K562 (cell line): ENCODE measurements at regions not wholly inside any gene's neighbourhood (a gene's known extent, or its start where the extent isn't known, plus 50 kb on each side); places are given as distances from the start of the nearest gene placed in this dataset.

Experiments
- ATAC-seq: fragments of 200-7000 bp; cut with Tn5 transposase; 3 replicates; pipeline ENCODE4 v1.9.1; 2020; ENCODE audit warnings: moderate library complexity
- BruUV-seq: library from RNA; stranded (reverse); fragments of 400-500 nt; replicated peaks from 2 replicates; lab custom pipeline; 2021; lab: Mats Ljungman, UMichigan
- CTCF ChIA-PET: fragments of 300-600 bp; formaldehyde crosslinking; extraction: SDS; loops from one replicate; lab custom pipeline; 2021; ENCODE audit warnings: low intra/inter-chr PET ratio; lab: Yijun Ruan, JAX
- POLR2A ChIA-PET: fragments of 300-600, 350-650 bp; sonication (Branson Sonifier 250); formaldehyde crosslinking; extraction: SDS; loops from one replicate; lab custom pipeline; 2021; ENCODE audit warnings: antibody characterized with exemption, inconsistent platforms; lab: Yijun Ruan, JAX
- DNase-seq, 4 experiments: peaks; one replicate each; pipeline versions ENCODE4 v3.0.0 to v3.0.0-alpha.2; 2011 to 2018; ENCODE audit warnings: low spot score in 3 of 4, mixed read lengths in 3 of 4; ENCODE audit errors: extremely low read depth in 1 of 4
- FAIRE-seq: peaks from 2 replicates; lab custom pipeline; 2011; peaks lifted over from hg19 to GRCh38; lab: Jason Lieb, UNC
- H2AFZ ChIP-seq: 2 replicates; pipeline ENCODE4 v1.6.0; 2011; ENCODE audit warnings: low read depth, low read length, control low read depth, inconsistent platforms
- H3K27ac ChIP-seq: fragments of 200-600 bp; 3 replicates; pipeline ENCODE4 v1.8.0; 2011; ENCODE audit warnings: low read depth, mild to moderate bottlenecking, control low read depth, inconsistent platforms, low read length, moderate library complexity, mixed read lengths; ENCODE audit errors: extremely low read depth
- H3K27me3 ChIP-seq, 2 experiments: fragments of 300-600 bp in 1 of 2; 2 replicates in 1 of 2; 3 replicates in 1 of 2; pipeline versions ENCODE4 v1.6.0 to v1.8.0; 2011; ENCODE audit warnings: inconsistent platforms in 2 of 2, low read length in 2 of 2, mild to moderate bottlenecking in 1 of 2, mixed read lengths in 1 of 2, moderate library complexity in 1 of 2; ENCODE audit not compliant: control insufficient read depth in 2 of 2, insufficient read depth in 2 of 2
- H3K36me3 ChIP-seq: fragments of 300-600 bp; 3 replicates; pipeline ENCODE4 v1.8.0; 2011; ENCODE audit warnings: mild to moderate bottlenecking, low read length, inconsistent platforms; ENCODE audit not compliant: control insufficient read depth, insufficient read depth
- H3K4me1 ChIP-seq, 2 experiments: fragments of 200-600 bp in 1 of 2; replicated peaks in 1 of 2; 2 replicates in 1 of 2; 3 replicates in 1 of 2; pipeline versions ENCODE4 v1.5.1 to v1.8.0; 2011; ENCODE audit warnings: inconsistent platforms in 2 of 2, low read length in 2 of 2, mild to moderate bottlenecking in 1 of 2, mixed read lengths in 1 of 2, moderate library complexity in 1 of 2; ENCODE audit not compliant: control insufficient read depth in 2 of 2, insufficient read depth in 2 of 2
- H3K4me2 ChIP-seq: 2 replicates; pipeline ENCODE4 v1.6.1; 2011; ENCODE audit warnings: low read length, control low read depth, inconsistent platforms, mixed read lengths; ENCODE audit not compliant: insufficient read depth
- H3K4me3 ChIP-seq: fragments of 200-600 bp; sonication (generic), shearing (Covaris generic); 2 replicates; pipeline ENCODE4 v1.5.1; 2016; ENCODE audit warnings: control low read depth, inconsistent platforms
- H3K79me2 ChIP-seq: fragments of 200-600 bp; 3 replicates; pipeline ENCODE4 v1.8.0; 2011; ENCODE audit warnings: low read length, inconsistent platforms; ENCODE audit not compliant: control insufficient read depth, insufficient read depth
- H3K9ac ChIP-seq, 2 experiments: 2 replicates each; pipeline versions ENCODE4 v1.6.0 to v1.6.1; 2011; ENCODE audit warnings: low read depth in 2 of 2, low read length in 2 of 2, control low read depth in 1 of 2, inconsistent platforms in 1 of 2, mild to moderate bottlenecking in 1 of 2, mixed read lengths in 1 of 2; ENCODE audit not compliant: insufficient read depth in 1 of 2
- H3K9me1 ChIP-seq: one replicate; pipeline ENCODE4 v1.6.0; 2011; ENCODE audit warnings: inconsistent platforms, mild to moderate bottlenecking, low read length, moderate library complexity; ENCODE audit not compliant: control insufficient read depth, insufficient read depth
- H3K9me3 ChIP-seq: replicated peaks from 2 replicates; pipeline ENCODE4 v1.5.1; 2011; ENCODE audit warnings: low read depth, low read length, inconsistent platforms; ENCODE audit not compliant: control insufficient read depth, insufficient read depth
- H4K20me1 ChIP-seq: replicated peaks from 2 replicates; pipeline ENCODE4 v1.6.1; 2011; ENCODE audit warnings: low read length, inconsistent platforms, mixed read lengths; ENCODE audit not compliant: control insufficient read depth, insufficient read depth
- CBX2 ChIP-seq: fragments of 200-600 bp; sonication (generic); IDR thresholded peaks from one replicate; pipeline ENCODE4 v1.6.1; 2012; ENCODE audit warnings: mild to moderate bottlenecking, low read length, inconsistent platforms; ENCODE audit not compliant: insufficient read depth, poor library complexity, severe bottlenecking
- MBD1 ChIP-seq: fragments of 250-450 bp; sonication (Bioruptor Pico); IDR thresholded peaks from 2 replicates; pipeline ENCODE4 v1.8.0; 2022; ENCODE audit warnings: inconsistent platforms
- NR3C1 ChIP-seq: sonication (generic); formaldehyde crosslinking; IDR thresholded peaks from 2 replicates; pipeline ENCODE4 v1.8.1; 2022; ENCODE audit warnings: missing genetic modification reagents
- PRPF4 ChIP-seq: fragments of 200-400 bp; formaldehyde crosslinking; IDR thresholded peaks from one replicate; pipeline ENCODE4 v1.6.1; 2017; ENCODE audit warnings: low read length, low read depth, mild to moderate bottlenecking; ENCODE audit not compliant: insufficient read depth, poor library complexity, severe bottlenecking
- ZC3H8 ChIP-seq: fragments of 450-650 bp; IDR thresholded peaks from 2 replicates; pipeline ENCODE4 v1.6.1; 2017
- ZNF124 ChIP-seq: sonication (generic); formaldehyde crosslinking; IDR thresholded peaks from 2 replicates; pipeline ENCODE4 v1.8.1; 2022; ENCODE audit warnings: missing genetic modification reagents
- ZNF253 ChIP-seq: fragments of 250-450 bp; sonication (Bioruptor Pico); conservative IDR thresholded peaks from 2 replicates; pipeline ENCODE4 v1.6.1; 2021; ENCODE audit warnings: mild to moderate bottlenecking
- ZNF518B ChIP-seq: fragments of 250-450 bp; sonication (Bioruptor Pico); IDR thresholded peaks from 2 replicates; pipeline ENCODE4 v1.5.0; 2021; ENCODE audit warnings: mild to moderate bottlenecking, moderate library complexity
- ZNF695 ChIP-seq: fragments of 450-650 bp; formaldehyde crosslinking; IDR thresholded peaks from 2 replicates; pipeline ENCODE4 v1.4.0; 2020; ENCODE audit warnings: mild to moderate bottlenecking, moderate library complexity
- ZNF77 ChIP-seq: fragments of 250-450 bp; sonication (Bioruptor Pico); IDR thresholded peaks from 2 replicates; pipeline ENCODE4 v1.5.0; 2020
- WGBS: fragments of 100-300 bp; shearing (Covaris generic); methylation state at CpG from one replicate; pipeline ENCODE4 v1.1.6; 2016; ENCODE audit warnings: low coverage, mixed read lengths; ENCODE audit not compliant: insufficient coverage; ENCODE audit errors: missing lambda C conversion rate; 5-methylcytosine and 5-hydroxymethylcytosine counted together
- in situ Hi-C: fragments of 300-500 bp; cut with MboI; formaldehyde crosslinking; loops from 4 replicates; pipeline ENCODE4 v1.15.0; 2018; ENCODE audit warnings: inconsistent platforms, mixed read lengths
- intact Hi-C: fragments of 100-400 bp; cut with micrococcal nuclease; formaldehyde crosslinking; loops from 2 replicates; pipeline ENCODE4 v1.14.2; 2022
- TF ChIP-seq, protein P1 (sequence below): sonication (generic); formaldehyde crosslinking; IDR thresholded peaks from 2 replicates; pipeline ENCODE4 v1.8.0; 2022; ENCODE audit warnings: mild to moderate bottlenecking, low read depth, missing genetic modification reagents

- no TSS peak for BruUV-seq
- in situ Hi-C loops (no loop called here), intact Hi-C loops (no loop called here)
- Histone ChIP-seq H3K36me3 (no peaks in the 10 kb centered on the region), H3K27ac (no peak overlapping the region), H3K27me3 (no peaks in the 10 kb centered on the region), H4K20me1 (no peaks in the 10 kb centered on the region), H3K9me1 (no peaks in the 10 kb centered on the region), H3K9me3 (no peaks in the 10 kb centered on the region), H3K4me3 (no peak overlapping the region), H2AFZ (no peak overlapping the region), H3K4me2 (no peak overlapping the region), H3K9ac (no peak overlapping the region), H3K4me1 (no peaks in the 10 kb centered on the region), H3K79me2 (no peaks in the 10 kb centered on the region)
- CTCF ChIA-PET: no interaction called here
- TF ChIP-seq CBX2: no peak
- TF ChIP-seq MBD1 (CRISPR knock-in tag): no peak
- TF ChIP-seq ZNF253: no peak
- DNase-seq: no peak
- no peak for FAIRE-seq
- ATAC-seq: no peak
- 0% methylated on average over 1 of the region's 1 CpG for WGBS
- POLR2A ChIA-PET: no interaction called here
Observed at GRCh38 chr4:188578657-188579056, 439.4 kb downstream of the TRIML1 start.

DNA sequence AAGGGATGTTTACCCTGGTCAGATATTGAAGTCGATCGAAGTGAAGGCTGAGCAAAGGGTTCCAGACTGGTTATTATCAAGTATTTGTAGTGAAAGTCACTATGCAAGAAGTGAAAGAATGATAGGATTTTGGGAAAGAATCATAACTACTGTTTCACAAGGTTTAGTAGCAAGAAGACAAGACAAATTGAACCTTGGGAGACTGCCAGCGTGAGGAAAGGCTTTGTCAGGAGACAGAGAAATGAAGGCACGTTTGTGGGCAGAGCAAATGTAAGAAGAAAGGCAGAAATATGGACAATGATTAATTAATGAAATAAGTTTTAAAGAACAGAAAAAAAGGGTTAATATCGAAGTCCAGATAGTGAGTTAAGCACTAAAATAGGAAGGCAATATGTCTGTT is 456.8 kb downstream of the TRIML1 start:
- H3K4me3 ChIP-seq: no peak overlapping the region
- BruUV-seq: no TSS peak
- no peak overlapping the region for H3K27ac ChIP-seq
- in situ Hi-C loops (no loop called here), intact Hi-C loops (no loop called here)
- ChIA-PET CTCF (no interaction called here), POLR2A (no interaction called here)
- no peaks in the 10 kb centered on the region for H3K9me1 ChIP-seq
- no peaks in the 10 kb centered on the region for H3K27me3 ChIP-seq
- no peak for DNase-seq
- H3K4me2 ChIP-seq: no peak overlapping the region
- H4K20me1 ChIP-seq: no peaks in the 10 kb centered on the region
- no peak overlapping the region for H3K9ac ChIP-seq
- no peak overlapping the region for H2AFZ ChIP-seq
- WGBS: 0% methylated on average over 5 of the region's 5 CpGs
- FAIRE-seq: no peak
- H3K9me3 ChIP-seq: no peaks in the 10 kb centered on the region
- ATAC-seq: no peak
- no peaks in the 10 kb centered on the region for H3K79me2 ChIP-seq
- H3K36me3 ChIP-seq: no peaks in the 10 kb centered on the region
- H3K4me1 ChIP-seq: no peaks in the 10 kb centered on the region
- TF ChIP-seq ZC3H8: no peak
- TF ChIP-seq NR3C1 (CRISPR knock-in tag): no peak
- no peak for TF ChIP-seq ZNF77 (CRISPR knock-in tag)
- TF ChIP-seq ZNF695 (CRISPR knock-in tag): no peak
- TF ChIP-seq, protein P1, sequence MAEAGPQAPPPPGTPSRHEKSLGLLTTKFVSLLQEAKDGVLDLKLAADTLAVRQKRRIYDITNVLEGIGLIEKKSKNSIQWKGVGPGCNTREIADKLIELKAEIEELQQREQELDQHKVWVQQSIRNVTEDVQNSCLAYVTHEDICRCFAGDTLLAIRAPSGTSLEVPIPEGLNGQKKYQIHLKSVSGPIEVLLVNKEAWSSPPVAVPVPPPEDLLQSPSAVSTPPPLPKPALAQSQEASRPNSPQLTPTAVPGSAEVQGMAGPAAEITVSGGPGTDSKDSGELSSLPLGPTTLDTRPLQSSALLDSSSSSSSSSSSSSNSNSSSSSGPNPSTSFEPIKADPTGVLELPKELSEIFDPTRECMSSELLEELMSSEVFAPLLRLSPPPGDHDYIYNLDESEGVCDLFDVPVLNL (CRISPR knock-in tag): no peak
- no peak for TF ChIP-seq PRPF4
- no peak for TF ChIP-seq ZNF518B (CRISPR knock-in tag)
- no peak for TF ChIP-seq ZNF124
